ENCODE measurements at regions not wholly inside any gene's neighbourhood (a gene's known extent, or its start where the extent isn't known, plus 50 kb on each side); places are given as distances from the start of the nearest gene placed in this dataset.

DNA sequence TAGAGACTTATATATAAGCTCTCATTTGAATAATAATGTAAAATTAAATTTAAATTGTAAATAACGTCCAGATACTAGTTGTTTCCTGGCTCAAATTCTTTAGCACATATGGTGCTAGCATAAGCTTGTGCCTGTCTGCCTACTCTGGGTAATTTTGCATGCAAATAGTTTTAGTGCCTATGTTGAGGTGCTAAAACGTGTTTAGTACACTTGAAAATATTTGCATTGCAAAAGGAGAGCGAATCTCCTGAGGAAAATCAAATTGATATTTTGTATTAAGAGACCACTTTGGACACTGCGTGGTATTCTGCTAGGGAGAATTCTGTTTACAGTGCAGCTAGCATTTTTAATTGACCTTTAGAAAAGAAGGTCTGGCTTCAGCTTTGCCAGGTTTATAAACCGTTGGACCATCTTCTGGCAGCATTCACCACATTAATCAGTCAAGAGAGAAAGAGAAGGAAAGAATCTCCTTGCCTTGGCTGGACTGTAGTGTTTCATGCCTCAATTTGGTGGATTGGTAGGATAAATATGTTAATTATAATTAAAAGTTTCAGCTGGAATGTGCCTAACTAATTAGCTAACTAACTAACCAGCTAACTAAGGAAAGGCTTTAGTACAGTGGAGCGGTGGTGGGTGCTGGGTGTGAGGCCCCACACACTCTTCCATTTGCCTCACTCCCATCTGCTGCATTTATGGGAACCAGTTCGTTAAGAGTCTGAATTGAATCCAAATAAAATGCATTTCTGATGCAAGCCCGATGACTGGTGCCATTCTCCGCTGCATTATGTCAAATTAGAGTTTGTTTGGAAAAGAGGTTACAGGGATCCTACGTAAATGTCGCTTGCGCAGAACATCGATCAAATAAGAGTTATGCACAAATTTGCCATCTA lies 150.1 kb upstream of the MPDZ start:
- no peak for DNase-seq

DNA sequence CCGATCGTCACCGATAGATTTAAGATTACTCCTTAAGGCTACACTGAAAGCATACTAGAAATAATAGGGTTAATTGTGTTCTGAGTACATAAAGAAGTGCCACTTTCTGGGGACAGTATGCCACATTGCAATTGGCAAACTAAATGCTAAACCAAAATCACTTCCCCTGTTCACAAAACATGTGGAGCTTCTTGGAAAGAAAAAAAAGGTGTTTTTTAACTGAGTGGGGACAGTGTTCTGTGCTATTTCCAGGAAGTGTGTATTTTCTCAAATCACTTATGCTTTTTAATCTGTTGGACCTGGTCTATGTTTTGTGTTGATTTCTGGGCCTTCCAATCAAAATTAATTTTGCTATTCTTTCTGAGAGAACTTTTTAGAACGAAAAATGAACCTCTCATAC lies 149.3 kb upstream of the MPDZ start:
- no peak for DNase-seq

DNA sequence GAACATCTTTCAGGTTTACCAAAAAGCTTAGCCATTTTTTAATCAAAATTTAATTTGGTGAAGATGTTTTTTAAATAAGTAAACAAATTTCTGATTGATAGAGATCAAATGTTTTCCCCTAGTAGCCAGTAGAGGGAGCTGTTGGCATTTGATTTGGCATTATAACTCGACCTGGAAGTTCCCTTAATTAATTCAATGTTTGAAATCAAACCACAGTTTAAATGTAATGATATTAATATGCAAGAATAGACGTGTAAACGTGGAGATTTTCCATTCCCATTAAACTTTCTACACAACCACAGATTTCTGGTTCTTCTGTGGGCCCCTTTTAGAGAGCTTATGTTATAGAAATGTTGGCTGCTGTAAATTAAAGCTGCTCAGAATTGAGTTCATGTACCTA lies 148.1 kb upstream of the MPDZ start:
- peak; percentile 12 for DNase-seq

DNA sequence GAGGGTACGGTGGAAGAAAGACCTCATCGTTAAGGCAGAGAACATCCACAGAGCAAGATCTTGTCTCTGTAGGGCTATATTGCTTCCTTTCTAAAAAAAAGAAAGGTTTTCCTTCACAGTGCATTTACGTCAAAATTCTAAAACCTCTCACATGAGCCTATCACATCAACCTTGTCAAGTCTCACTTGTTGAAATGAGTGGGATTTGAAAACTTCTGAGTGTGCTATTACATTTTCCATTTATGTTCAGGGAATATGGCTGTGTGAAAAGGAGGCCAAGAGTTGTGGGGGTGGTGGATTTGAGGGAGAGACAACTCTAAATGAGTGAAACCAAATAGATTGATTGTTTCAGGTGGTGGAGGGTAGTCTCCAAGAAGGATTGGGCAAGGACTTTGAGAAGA lies 147.1 kb upstream of the MPDZ start:
- no peak for DNase-seq

DNA sequence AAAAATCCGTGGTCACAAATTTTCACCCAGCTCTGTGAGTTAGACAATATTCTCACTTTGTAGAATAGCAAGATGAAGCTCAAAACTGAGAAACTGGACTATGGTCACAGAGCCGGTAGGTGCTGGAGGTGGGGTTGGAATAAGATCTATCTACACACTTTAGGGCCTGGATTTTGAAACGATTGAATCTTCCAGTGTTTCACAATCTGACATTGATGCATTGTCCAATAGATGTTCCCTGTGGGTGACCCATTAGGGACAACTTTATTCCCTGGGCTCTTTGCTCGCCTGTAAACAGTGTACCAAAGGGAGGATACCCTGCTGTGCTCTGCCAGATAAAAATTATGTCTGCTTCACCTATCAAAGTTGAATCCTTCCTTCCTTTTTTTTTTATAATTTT lies 145.4 kb upstream of the MPDZ start:
- DNase-seq: no peak

DNA sequence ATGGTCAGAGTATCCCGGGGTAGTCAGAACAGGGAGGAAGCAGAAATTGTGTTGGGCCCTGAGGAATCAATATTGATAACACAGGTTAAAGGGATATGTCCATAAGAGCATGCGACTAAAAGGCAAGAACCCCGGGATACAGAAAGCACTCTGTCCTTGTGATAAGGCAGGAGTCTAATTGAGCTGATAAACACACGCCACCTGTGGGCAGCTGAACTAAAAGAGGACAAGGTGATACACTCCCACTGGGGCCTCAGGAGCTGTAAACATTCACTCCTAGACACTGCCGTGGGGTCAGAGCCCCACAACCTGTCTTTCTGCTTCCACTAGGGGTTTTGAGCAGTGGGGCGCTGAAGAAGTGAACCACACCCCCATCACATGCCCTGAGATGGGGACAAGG lies 144.7 kb upstream of the MPDZ start:
- DNase-seq: no peak

DNA sequence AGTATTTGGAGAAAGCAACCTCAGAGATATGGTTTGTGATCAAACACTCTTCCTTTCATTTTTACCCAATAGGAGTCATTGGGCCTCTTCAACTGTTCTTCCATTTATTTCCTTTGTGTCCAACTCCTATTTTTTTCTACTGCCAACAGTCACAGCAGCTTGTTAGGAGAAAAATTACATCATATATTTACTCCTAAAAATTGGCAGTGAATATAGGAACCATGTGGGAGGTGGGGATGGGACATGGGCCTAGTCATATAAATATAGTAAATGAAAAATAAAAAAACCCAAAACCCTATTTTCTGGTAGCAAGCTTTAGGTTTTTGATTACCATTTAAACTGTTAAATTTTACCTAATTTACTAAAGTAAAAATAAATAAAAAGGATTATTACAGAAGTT lies 134.9 kb upstream of the MPDZ start:
- no peak for DNase-seq

DNA sequence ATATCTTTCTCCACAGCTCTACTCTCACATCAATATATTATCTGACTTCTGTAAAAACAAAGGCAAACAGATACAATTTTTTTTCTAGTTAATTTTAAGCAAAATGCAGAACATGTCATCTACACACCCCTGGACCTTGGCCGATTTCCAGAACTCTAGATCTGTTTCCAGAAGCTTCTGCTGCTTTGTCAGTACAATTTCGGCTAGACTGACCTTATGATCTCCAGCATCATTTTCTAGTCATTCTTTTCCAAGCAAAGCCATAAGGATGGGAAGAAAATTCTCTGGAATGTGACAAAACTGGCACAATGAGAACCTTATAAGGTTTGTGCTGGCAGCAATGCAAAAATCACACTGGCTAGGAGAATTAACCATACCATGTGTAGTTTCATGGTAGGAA lies 132.8 kb upstream of the MPDZ start:
- no peak for DNase-seq

DNA sequence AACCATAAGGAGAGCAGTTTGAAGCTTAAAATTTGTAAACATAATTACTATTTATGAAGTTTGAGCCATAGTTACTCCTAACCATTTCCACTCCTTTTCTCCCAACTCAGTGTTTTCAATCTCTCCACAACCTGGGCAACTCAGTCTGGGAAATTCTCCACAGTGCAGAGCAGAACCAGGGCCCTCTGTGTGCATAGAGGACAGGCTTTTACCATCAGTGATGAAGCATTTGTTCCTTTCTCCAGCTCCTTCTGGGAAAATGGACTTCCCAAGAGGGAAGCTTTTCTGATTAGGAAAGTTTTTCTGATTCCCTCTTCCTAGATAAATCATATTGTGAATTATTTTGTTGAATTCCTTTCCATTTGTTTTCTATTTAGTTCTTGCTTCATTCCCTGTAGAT lies 132.3 kb upstream of the MPDZ start:
- DNase-seq: no peak

DNA sequence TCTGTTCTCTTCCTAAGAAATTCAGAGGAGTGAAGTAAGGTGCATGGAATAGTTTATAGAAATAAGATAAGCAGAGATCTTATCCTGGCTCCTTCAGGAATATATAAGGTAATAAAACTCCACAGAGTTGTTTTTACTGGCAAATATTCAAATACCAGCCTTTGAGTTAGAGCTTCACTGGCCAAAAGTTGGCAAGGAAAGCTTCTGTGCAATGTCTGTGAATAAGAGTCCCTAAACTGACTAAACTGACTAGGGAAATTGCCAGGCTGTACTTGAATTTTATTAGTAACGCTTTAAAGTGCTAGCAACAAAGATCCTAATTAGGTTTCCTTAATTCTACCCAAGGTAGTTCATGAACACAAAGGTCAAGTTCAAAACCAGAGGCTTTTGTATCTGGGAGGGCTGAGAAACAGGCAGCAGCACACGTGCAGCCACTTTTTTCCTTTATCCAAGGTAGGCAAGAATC lies 131.1 kb upstream of the MPDZ start:
- no peak for DNase-seq

DNA sequence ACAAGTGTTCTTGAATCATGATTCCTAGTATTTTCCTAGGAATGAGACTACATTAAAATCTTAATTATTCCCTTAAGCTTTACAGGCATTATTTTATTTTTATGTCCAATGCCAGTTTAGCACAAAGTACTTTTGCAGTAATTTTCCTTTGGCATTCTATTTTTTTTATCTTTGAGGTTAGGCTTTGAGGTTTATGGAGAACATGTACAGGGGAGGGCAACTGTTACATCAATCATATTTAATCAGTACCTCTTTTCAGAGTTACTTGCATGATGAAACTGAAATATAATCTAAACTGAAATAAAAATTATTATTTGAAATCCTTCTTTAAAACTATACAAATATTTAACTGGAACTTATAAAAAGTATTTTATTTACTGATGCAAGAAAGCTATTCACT lies 118.2 kb upstream of the MPDZ start:
- DNase-seq: no peak

DNA sequence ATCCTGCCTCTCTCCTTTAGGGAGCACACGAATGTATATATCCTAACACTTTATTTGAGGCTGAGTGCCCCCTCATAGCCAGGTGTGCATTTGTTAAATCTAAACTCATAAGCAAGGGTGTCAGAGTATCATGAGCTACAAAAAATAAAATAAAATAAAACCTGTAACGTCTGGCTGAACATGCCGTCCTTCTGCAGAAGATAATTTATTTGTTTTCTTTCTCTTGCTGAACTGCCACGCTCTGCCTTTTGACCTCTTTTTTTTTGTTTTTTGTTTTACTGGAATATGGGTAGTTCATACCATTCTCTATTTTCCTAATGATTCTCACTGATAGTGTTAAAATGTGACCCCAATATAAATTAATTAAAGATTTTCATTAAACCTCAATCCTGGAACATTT lies 117.7 kb upstream of the MPDZ start:
- DNase-seq: no peak

DNA sequence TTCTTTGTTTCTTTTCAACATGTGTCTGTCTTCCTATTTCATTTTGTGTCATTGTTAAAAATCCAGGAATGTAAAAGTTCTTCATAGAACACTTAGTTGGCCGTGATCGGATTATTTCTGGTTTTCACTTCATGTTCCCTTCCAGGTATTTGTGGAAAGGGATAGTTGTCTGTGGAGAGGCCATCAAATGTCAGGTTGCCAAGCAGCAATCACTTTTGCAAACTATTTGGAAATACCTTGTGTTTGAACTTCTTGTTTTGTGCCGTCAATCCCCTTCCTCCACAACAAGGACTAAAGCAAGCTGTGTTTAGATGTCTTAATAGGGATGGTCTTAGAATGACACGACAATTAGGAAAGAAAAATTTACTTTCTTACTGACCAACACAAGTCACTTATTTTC lies 116.9 kb upstream of the MPDZ start:
- DNase-seq: no peak

DNA sequence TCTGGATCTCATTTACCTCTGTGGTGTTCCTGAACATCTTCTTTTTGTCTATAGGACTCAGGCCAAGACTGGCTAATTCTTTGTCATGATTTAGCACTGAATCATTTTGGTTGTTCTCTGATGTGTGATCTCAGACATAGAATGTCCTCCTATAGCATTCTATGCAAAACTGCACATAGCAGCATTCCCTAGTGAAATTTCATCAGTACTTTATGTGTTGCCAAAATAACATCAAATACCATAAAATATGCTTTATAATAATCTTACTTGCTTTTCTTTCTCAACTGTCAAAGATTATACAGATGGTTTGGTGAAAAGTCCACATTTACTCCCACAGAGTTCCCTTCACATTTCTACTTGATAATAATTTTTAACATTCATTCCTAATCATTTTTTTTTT lies 115.7 kb upstream of the MPDZ start:
- DNase-seq: no peak

DNA sequence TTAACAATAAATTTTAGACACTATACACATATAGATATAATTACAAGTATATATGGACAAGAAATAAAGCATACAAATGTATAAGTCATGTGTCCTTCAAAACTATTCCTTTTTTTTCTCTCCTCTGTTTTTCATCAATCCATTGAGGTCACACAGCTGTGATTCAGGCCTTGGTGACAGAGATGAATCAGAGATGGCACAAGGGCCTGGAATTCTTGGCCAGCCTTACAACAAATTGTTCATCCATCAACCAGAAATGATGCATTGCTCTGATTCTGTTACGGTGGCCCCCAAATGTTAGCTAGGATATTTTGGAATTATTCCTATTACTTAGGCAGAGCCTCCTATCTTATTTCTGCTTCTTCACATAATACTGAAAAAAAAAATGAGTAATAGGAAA lies 108.7 kb upstream of the MPDZ start:
- DNase-seq: no peak

DNA sequence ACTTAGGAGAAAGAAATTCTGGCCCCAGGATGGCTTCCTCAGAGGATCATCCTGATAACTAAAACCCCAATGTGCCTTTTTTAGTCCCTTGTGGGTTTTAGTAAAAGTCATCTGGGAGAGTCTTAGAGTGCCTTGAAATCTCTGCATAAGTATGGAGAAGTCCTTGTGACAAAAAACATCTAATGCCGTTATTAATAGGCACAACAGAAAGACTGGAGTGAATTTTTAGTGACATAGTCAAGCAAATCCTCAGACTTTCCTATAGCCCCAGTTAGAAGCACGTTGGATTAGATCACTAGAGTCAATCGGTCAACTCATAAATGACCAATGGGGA lies 108.2 kb upstream of the MPDZ start:
- DNase-seq: no peak

DNA sequence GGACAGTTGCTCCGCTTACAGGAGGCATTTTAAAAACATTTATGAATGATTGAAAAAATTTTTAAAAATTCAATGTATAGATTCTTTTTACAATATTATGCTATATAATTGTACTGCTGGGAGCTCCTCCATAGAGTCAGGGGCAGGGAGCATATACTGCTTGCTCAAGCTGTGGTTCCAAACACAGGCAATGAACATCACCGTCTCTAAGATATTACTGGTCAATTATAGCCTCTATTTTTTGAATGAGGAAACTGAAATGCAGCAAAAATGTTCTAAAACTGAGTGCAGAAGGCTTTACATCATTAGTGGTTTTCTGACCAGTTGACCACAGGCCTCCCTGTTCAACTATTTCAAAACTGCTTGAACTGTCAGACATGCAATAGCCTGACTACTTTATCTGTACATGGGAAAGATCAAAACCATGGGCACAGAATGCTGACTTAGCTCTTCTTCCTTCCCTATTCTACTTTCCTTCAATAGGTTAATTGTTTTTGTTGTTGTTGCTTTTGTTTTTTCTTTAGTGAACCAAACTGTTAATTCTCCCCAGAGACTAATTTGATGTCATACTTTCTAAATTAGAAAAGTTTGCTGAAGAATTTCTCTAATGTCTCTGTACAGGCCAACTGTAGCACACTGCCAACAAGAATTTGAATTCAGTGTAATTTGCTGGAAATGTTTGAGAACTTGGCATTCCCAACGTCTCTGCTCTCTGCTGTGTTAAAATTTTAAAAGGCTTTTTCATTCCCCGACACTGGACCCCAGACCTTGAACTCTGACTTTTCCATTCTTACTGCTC lies 107.6 kb upstream of the MPDZ start:
- no peak for DNase-seq

DNA sequence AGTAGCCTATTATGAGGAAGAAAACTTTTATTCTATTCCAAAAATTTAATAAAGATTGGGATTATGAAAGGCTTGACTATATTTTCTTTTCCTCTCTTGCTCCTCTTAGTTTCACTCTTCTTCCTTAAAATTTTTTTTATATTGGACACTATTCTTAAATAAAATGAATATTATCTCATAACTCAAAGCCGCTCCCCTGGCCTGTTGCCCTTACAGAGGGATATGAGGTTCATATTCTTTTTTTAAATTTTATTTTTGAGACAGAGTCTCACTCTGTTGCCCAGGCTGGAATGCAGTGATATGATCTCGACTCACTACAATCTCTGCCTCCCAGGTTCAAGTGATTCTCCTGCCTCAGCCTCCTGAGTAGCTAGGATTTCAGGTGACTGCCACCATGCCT lies 106.8 kb upstream of the MPDZ start:
- DNase-seq: no peak

DNA sequence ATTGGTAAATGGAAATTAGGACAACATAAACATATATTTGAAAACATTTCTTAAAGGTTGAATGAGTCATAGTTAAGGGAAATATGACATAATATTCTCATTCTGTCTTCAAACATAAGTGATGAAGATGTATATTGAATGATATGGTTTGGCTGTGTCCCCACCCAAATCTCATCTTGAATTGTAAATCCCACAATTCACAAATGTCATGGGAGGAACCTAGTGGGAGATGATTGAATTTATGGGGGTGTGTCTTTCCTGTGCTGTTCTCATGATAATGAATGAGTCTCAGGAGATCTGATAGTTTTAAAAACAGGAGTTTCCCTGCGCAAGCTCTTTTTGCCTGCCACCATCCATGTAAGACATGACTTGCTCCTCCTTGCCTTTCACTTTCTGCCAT lies 104.4 kb upstream of the MPDZ start:
- no peak for DNase-seq

DNA sequence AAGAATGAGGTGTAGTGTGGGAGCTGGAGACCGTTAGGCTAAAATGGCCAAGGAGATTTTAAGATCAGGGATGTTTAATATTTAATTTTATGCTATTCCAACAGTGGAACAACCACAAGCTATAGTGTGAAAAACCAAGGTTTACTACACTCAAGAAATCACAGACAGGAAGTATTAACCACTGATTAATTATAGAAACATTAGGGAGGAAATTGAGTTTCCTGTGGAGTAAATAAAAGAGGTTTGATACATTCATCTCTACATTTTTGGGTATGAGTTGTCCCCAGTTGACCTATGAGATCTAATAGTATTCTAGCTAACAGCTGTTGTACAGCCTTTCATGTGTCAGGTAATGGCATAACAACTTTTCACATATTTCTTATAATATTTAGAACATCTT lies 103.7 kb upstream of the MPDZ start:
- no peak for DNase-seq

DNA sequence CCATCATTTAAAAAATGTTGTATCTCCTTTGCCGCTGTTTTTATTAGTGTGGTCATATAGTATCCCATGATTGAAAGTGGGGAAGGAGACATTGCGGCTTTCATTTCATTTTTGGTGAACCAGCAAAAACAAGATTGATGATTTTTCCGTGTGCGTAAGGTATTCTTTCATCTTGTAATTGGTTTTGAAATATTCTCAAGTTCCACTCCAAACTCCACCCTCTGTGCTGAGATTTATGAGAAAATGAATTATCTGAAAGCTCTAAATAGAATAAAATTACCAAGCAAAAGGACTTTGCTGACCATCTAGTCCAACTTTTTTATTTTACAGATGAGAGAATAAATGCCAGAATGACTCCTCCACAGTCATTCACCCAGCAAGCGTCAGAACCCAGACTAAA lies 103.1 kb upstream of the MPDZ start:
- no peak for DNase-seq

DNA sequence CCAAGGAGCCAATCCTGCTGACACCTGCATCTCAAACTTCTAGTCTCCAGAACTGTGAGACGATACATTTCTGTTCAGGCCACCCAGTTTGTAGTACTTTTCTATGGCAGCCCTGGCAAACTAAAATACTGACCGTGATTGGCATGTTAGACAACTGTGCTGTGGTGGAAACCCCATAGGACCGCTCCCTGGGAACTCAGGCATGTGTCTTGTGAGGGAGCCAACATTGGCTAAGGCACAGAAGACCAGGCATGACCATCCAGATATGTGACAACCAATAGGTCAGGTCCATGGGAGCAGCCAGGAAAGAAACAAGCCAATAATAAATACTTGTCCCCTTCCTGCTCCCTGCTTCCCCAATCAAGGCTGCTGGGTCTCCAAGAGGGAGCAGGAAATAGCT lies 101.4 kb upstream of the MPDZ start:
- no peak for DNase-seq

DNA sequence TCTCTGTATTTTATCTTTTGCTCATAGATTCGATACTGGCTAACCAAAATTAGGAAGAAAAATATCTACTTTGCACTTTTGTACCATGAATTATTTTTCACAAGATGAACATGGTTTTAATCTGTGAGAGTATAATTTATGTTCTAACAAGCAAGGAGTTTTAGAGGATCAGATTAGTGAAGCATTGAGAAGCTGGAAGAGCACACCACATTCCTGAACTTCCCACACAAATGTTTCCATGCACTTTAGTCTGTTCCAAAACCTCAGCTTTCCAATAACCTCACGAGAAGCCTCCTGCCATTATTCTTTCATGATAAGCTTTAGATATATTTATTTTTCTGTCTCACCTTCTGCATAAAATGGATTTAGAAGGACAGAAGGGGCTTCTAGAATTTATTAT lies 98.7 kb upstream of the MPDZ start:
- DNase-seq: no peak

DNA sequence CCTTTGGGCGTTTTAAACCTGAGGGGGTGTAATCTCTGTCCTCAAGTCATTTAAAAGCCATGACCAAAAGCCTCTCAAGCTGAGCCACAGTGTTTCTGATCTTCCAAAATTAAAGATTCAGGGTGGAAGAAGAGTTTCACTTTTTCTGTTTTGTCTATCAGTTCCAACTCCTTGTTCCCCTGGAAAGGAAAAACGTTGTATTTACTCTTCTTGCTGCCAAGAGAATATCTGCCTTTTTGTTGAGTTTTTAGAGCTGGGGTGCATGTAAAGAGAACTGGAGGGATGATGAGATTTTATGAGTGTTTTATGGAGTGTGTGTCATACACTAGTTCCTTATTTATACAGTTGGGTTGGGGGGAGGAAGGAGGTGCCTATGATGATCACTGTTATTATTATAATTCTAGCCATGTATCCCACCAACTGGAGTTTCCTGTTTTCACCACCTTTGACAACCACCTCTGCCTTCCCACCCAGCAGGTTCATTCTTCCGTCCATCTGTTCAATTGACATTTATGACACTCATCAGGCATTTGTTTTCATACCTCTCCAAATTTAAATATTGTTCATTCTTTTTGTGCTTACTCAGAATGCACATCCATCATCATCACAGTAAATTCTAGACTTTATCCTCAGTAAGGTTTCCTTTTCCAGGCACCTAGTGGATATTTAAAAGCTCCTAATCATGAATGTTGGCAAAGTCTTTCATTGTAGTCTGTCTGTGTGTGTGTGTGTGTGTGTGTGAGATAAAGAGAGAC lies 97.9 kb upstream of the MPDZ start:
- DNase-seq: no peak
